ENCODE measurements at regions not wholly inside any gene's neighbourhood (a gene's known extent, or its start where the extent isn't known, plus 50 kb on each side); places are given as distances from the start of the nearest gene placed in this dataset.
"Not testable (repeated sequence)": the region's sequence is repeated elsewhere in the genome, so short reads cannot be mapped to it uniquely, and the experiment has no call there.

DNA sequence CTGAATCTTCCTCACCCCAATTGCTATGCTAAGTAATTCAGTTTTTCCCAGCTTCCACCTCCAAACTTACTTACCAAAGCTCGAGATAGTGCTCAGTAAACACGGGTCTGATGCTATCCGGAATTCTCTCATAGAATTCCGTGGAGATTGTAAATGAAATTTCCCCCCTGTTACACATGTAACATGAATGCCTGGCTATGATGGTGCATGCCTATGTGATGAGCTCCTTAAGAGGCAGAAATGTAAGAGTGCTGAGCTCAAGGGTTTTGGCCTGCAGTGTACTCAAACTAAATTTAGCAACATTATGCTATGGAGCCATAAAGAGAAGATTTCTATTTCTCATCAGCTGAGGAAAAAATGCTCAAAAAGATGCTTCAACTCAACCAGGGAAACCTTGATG lies 133.4 kb upstream of the FUT9 start:
- H3K79me2 ChIP-seq (ENCODE audit: insufficient read depth, low read length), result no peaks in the 10 kb centered on the region
- peaks cover 4% of the 10 kb centered on the region for H3K4me1 Mint-ChIP-seq (ENCODE audit: low read depth, unreplicated experiment)
- no peaks in the 10 kb centered on the region for H4K20me1 ChIP-seq (ENCODE audit: insufficient read depth, low read length)
- peak overlapping the region; percentile 54 for H3K27ac Mint-ChIP-seq (ENCODE audit: unreplicated experiment)
- H3K9ac ChIP-seq (ENCODE audit: low read length), result no peak overlapping the region
- no peaks in the 10 kb centered on the region for H3K4me1 ChIP-seq (ENCODE audit: insufficient read depth, low read length)
- DNase-seq (ENCODE audit: low read depth) (no peak), FAIRE-seq (no peak)
- H3K27me3 ChIP-seq (ENCODE audit: insufficient read depth, low read length), result no peaks in the 10 kb centered on the region
- H3K4me3 Mint-ChIP-seq (ENCODE audit: unreplicated experiment), result no peak overlapping the region
- no peaks in the 10 kb centered on the region for H3K9me3 Mint-ChIP-seq (ENCODE audit: unreplicated experiment)
- no peaks in the 10 kb centered on the region for H3K9me3 ChIP-seq (ENCODE audit: insufficient read depth, low read depth, low read length)
- H3K36me3 ChIP-seq (ENCODE audit: insufficient read depth, low read length), result no peaks in the 10 kb centered on the region
- TF ChIP-seq, protein P1, sequence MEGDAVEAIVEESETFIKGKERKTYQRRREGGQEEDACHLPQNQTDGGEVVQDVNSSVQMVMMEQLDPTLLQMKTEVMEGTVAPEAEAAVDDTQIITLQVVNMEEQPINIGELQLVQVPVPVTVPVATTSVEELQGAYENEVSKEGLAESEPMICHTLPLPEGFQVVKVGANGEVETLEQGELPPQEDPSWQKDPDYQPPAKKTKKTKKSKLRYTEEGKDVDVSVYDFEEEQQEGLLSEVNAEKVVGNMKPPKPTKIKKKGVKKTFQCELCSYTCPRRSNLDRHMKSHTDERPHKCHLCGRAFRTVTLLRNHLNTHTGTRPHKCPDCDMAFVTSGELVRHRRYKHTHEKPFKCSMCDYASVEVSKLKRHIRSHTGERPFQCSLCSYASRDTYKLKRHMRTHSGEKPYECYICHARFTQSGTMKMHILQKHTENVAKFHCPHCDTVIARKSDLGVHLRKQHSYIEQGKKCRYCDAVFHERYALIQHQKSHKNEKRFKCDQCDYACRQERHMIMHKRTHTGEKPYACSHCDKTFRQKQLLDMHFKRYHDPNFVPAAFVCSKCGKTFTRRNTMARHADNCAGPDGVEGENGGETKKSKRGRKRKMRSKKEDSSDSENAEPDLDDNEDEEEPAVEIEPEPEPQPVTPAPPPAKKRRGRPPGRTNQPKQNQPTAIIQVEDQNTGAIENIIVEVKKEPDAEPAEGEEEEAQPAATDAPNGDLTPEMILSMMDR (IDR thresholded peaks at IDR 0.05; ENCODE audit: insufficient read depth, low read depth, low read length), result no peak
- no peak for TF ChIP-seq EZH2 (IDR thresholded peaks at IDR 0.05; ENCODE audit: insufficient read depth, low read length)
- no peak overlapping the region for H2AFZ ChIP-seq (ENCODE audit: low read depth, low read length)
- no peak overlapping the region for H3K4me2 ChIP-seq (ENCODE audit: low read length)
- H3K27ac ChIP-seq (ENCODE audit: low read depth, low read length), result no peak overlapping the region
- H3K4me3 ChIP-seq (ENCODE audit: insufficient read depth, low read depth, low read length), result no peak overlapping the region
- no peaks in the 10 kb centered on the region for H3K27me3 Mint-ChIP-seq (ENCODE audit: low read depth, unreplicated experiment)
- no peaks in the 10 kb centered on the region for H3K36me3 Mint-ChIP-seq (ENCODE audit: low read depth, unreplicated experiment)

DNA sequence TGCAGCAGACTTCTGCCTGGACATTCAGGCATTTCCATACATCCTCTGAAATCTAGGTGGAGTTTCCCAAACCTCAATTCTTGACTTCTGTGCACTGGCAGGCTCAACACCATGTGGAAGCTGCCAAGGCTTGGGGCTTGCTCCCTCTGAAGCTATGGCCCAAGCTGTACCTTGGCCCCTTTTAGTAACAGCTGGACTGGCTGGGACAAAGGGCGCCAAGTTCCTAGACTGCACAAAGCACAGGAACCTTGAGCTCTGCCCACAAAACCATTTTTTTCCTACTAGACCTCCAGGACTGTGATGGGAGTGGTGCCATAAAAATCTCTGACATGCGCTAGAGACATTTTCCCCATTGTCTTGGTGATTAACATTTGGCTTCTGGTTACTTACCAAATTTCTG lies 127.1 kb upstream of the FUT9 start:
- not testable (repeated sequence) for H3K27me3 Mint-ChIP-seq (ENCODE audit: low read depth, unreplicated experiment); H4K20me1 ChIP-seq (ENCODE audit: insufficient read depth, low read length); H3K4me3 ChIP-seq (ENCODE audit: insufficient read depth, low read depth, low read length); H3K36me3 Mint-ChIP-seq (ENCODE audit: low read depth, unreplicated experiment); H3K9ac ChIP-seq (ENCODE audit: low read length); H3K4me1 Mint-ChIP-seq (ENCODE audit: low read depth, unreplicated experiment); H3K4me2 ChIP-seq (ENCODE audit: low read length); H3K27me3 ChIP-seq (ENCODE audit: insufficient read depth, low read length); H3K4me3 Mint-ChIP-seq (ENCODE audit: unreplicated experiment); H3K36me3 ChIP-seq (ENCODE audit: insufficient read depth, low read length); H3K9me3 Mint-ChIP-seq (ENCODE audit: unreplicated experiment); H3K4me1 ChIP-seq (ENCODE audit: insufficient read depth, low read length); FAIRE-seq; DNase-seq (ENCODE audit: low read depth); H3K27ac Mint-ChIP-seq (ENCODE audit: unreplicated experiment); H3K27ac ChIP-seq (ENCODE audit: low read depth, low read length); H2AFZ ChIP-seq (ENCODE audit: low read depth, low read length); H3K9me3 ChIP-seq (ENCODE audit: insufficient read depth, low read depth, low read length); H3K79me2 ChIP-seq (ENCODE audit: insufficient read depth, low read length)

DNA sequence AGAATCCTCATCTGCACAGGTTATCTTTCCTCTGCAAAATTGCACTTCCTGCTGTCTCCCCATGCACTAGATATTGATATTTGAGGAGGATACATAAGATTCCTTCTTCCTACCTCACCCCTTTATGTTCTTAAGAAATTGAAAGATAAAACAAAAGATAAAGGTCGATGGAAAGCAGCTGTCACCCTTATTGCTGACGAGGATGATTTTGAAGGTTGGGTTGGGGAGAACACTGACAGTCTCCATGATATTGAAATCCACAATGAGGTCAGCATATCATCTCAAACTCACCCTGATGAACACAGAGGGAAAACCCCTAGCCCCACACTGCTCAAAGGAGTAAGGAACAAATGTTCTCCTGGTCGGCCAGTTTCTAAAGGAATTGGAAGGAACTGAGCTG lies 110.6 kb upstream of the FUT9 start:
- DNase-seq (ENCODE audit: low read depth) (no peak), FAIRE-seq (no peak)
- Mint-ChIP-seq H3K27ac (ENCODE audit: unreplicated experiment) (no peak overlapping the region), H3K4me3 (ENCODE audit: unreplicated experiment) (no peak overlapping the region), H3K27me3 (ENCODE audit: low read depth, unreplicated experiment) (no peaks in the 10 kb centered on the region), H3K4me1 (ENCODE audit: low read depth, unreplicated experiment) (no peaks in the 10 kb centered on the region), H3K36me3 (ENCODE audit: low read depth, unreplicated experiment) (no peaks in the 10 kb centered on the region), H3K9me3 (ENCODE audit: unreplicated experiment) (no peaks in the 10 kb centered on the region)
- no peaks in the 10 kb centered on the region for H3K4me1 ChIP-seq (ENCODE audit: insufficient read depth, low read length)
- H3K9me3 ChIP-seq (ENCODE audit: insufficient read depth, low read depth, low read length), result no peaks in the 10 kb centered on the region
- no peak overlapping the region for H3K9ac ChIP-seq (ENCODE audit: low read length)
- no peaks in the 10 kb centered on the region for H3K36me3 ChIP-seq (ENCODE audit: insufficient read depth, low read length)
- H3K27ac ChIP-seq (ENCODE audit: low read depth, low read length), result no peak overlapping the region
- no peak overlapping the region for H3K4me3 ChIP-seq (ENCODE audit: insufficient read depth, low read depth, low read length)
- no peaks in the 10 kb centered on the region for H4K20me1 ChIP-seq (ENCODE audit: insufficient read depth, low read length)
- H3K4me2 ChIP-seq (ENCODE audit: low read length), result no peak overlapping the region
- no peaks in the 10 kb centered on the region for H3K79me2 ChIP-seq (ENCODE audit: insufficient read depth, low read length)
- no peak overlapping the region for H2AFZ ChIP-seq (ENCODE audit: low read depth, low read length)
- H3K27me3 ChIP-seq (ENCODE audit: insufficient read depth, low read length), result no peaks in the 10 kb centered on the region
- no peak for TF ChIP-seq EZH2 (IDR thresholded peaks at IDR 0.05; ENCODE audit: insufficient read depth, low read length)
- TF ChIP-seq, protein P1 (IDR thresholded peaks at IDR 0.05; ENCODE audit: insufficient read depth, low read depth, low read length), result no peak

All from astrocyte (in vitro differentiated cells and primary cell).